Keratinocyte (primary cell): ENCODE measurements at regions not wholly inside any gene's neighbourhood (a gene's known extent, or its start where the extent isn't known, plus 50 kb on each side); places are given as distances from the start of the nearest gene placed in this dataset.

ENCODE experiments used
- DNase-seq: peaks from one replicate; pipeline ENCODE4 v3.0.0-alpha.2; 2011; ENCODE audit warnings: low read depth, missing footprints, low spot score
- FAIRE-seq: peaks from 2 replicates; lab custom pipeline; 2011; peaks lifted over from hg19 to GRCh38; lab: Jason Lieb, UNC
- H2AFZ ChIP-seq: 2 replicates; pipeline ENCODE4 v1.6.0; 2012; ENCODE audit warnings: low read length, control low read depth, inconsistent platforms; ENCODE audit not compliant: control insufficient read depth
- H3K27ac ChIP-seq: 2 replicates; pipeline ENCODE4 v1.5.1; 2011; ENCODE audit warnings: low read length; ENCODE audit not compliant: control insufficient read depth, insufficient read depth
- H3K27me3 ChIP-seq: 3 replicates; pipeline ENCODE4 v1.6.0; 2011; ENCODE audit warnings: low read length; ENCODE audit not compliant: control insufficient read depth, insufficient read depth; ENCODE audit errors: extremely low read depth
- H3K36me3 ChIP-seq, 2 experiments: 2 replicates in 1 of 2; 3 replicates in 1 of 2; pipeline ENCODE4 v1.5.1; 2011; ENCODE audit warnings: low read length in 2 of 2, mild to moderate bottlenecking in 1 of 2; ENCODE audit not compliant: control insufficient read depth in 2 of 2, insufficient read depth in 2 of 2; ENCODE audit errors: extremely low read depth in 1 of 2
- H3K4me1 ChIP-seq: 3 replicates; pipeline ENCODE4 v1.5.1; 2011; ENCODE audit warnings: low read length; ENCODE audit not compliant: control insufficient read depth, insufficient read depth; ENCODE audit errors: extremely low read depth
- H3K4me2 ChIP-seq: 3 replicates; pipeline ENCODE4 v1.6.0; 2011; ENCODE audit warnings: low read depth, low read length; ENCODE audit not compliant: control insufficient read depth, insufficient read depth; ENCODE audit errors: extremely low read depth
- H3K4me3 ChIP-seq, 3 experiments: fragments of 200-600 bp in 1 of 3; sonication (generic) in 1 of 3; 2 replicates in 2 of 3; 3 replicates in 1 of 3; pipeline ENCODE4 v1.5.1; 2011 to 2016; ENCODE audit warnings: low read length in 3 of 3, mild to moderate bottlenecking in 3 of 3, control low read depth in 2 of 3, inconsistent platforms in 1 of 3, low read depth in 1 of 3, mixed read lengths in 1 of 3, mixed run types in 1 of 3, moderate library complexity in 1 of 3; ENCODE audit not compliant: control insufficient read depth in 2 of 3, insufficient read depth in 2 of 3; ENCODE audit errors: extremely low read depth in 1 of 3
- H3K79me2 ChIP-seq: 2 replicates; pipeline ENCODE4 v1.6.0; 2012; ENCODE audit warnings: low read length; ENCODE audit not compliant: control insufficient read depth, insufficient read depth
- H3K9ac ChIP-seq: 3 replicates; pipeline ENCODE4 v1.6.0; 2011; ENCODE audit warnings: low read length; ENCODE audit not compliant: control insufficient read depth, insufficient read depth; ENCODE audit errors: extremely low read depth
- H3K9me1 ChIP-seq: 3 replicates; pipeline ENCODE4 v1.6.0; 2011; ENCODE audit warnings: low read length; ENCODE audit not compliant: control insufficient read depth, insufficient read depth; ENCODE audit errors: extremely low read depth
- H3K9me3 ChIP-seq: 2 replicates; pipeline ENCODE4 v1.5.1; 2012; ENCODE audit warnings: low read depth, low read length; ENCODE audit not compliant: control insufficient read depth
- H4K20me1 ChIP-seq: 3 replicates; pipeline ENCODE4 v1.6.0; 2011; ENCODE audit warnings: low read length; ENCODE audit not compliant: control insufficient read depth, insufficient read depth; ENCODE audit errors: extremely low read depth
- CTCF ChIP-seq, 3 experiments: IDR thresholded peaks in 1 of 3; conservative IDR thresholded peaks in 1 of 3; optimal IDR thresholded peaks in 1 of 3; 2 replicates in 2 of 3; 3 replicates in 1 of 3; pipeline versions ENCODE3 to v1.5.1; 2011; ENCODE audit warnings: low read length in 3 of 3, mild to moderate bottlenecking in 3 of 3, moderate library complexity in 2 of 3, control low read depth in 1 of 3, inconsistent platforms in 1 of 3; ENCODE audit not compliant: insufficient read depth in 2 of 3; ENCODE audit errors: extremely low read depth in 1 of 3
- EZH2 ChIP-seq: IDR thresholded peaks from one replicate; pipeline ENCODE4 v1.6.1; 2012; ENCODE audit warnings: inconsistent platforms, mild to moderate bottlenecking, low read length, moderate library complexity
- dilution Hi-C: fragments of 300-500 bp; cut with MboI; formaldehyde crosslinking; loops from one replicate; pipeline ENCODE4 v1.7.0; 2020; ENCODE audit warnings: low sequenced_read_pairs; ENCODE audit not compliant: extremely low pct_ligation_motif_present

- Histone ChIP-seq H3K4me1 (no peaks in the 10 kb centered on the region), H3K4me3 (no peak overlapping the region), H4K20me1 (no peaks in the 10 kb centered on the region), H2AFZ (no peak overlapping the region), H3K36me3 (no peaks in the 10 kb centered on the region), H3K9ac (no peak overlapping the region), H3K4me2 (no peak overlapping the region), H3K9me1 (no peaks in the 10 kb centered on the region), H3K9me3 (no peaks in the 10 kb centered on the region), H3K27me3 (no peaks in the 10 kb centered on the region), H3K79me2 (no peaks in the 10 kb centered on the region), H3K27ac (no peak overlapping the region)
- FAIRE-seq (no peak), DNase-seq (no peak)
- dilution Hi-C loops: no loop called here
- no peak for TF ChIP-seq CTCF (optimal IDR thresholded peaks at IDR 0.05 in 1 of 3, IDR thresholded peaks at IDR 0.05 in 1 of 3, conservative IDR thresholded peaks at IDR 0.05 in 1 of 3; ENCODE audit: extremely low read depth in 1 of 3, insufficient read depth in 2 of 3, low read length in 3 of 3)
- TF ChIP-seq EZH2: no peak
Observed at GRCh38 chr6:25056130-25056529, 120.4 kb upstream of the RIPOR2 start.

- no peak for FAIRE-seq
- Histone ChIP-seq H3K9me3 (no peaks in the 10 kb centered on the region), H3K27ac (no peak overlapping the region)
Observed at GRCh38 chr6:25057111-25057905, 121.5 kb upstream of the RIPOR2 start.

More at GRCh38 chr6:25057111-25057905, 121.5 kb upstream of the RIPOR2 start:
- Histone ChIP-seq H2AFZ (no peak overlapping the region), H3K79me2 (no peaks in the 10 kb centered on the region), H3K4me1 (no peaks in the 10 kb centered on the region), H4K20me1 (no peaks in the 10 kb centered on the region), H3K36me3 (no peaks in the 10 kb centered on the region), H3K9me1 (no peaks in the 10 kb centered on the region), H3K27me3 (no peaks in the 10 kb centered on the region), H3K4me2 (no peak overlapping the region), H3K4me3 (no peak overlapping the region), H3K9ac (no peak overlapping the region)
- dilution Hi-C loops: no loop called here
- TF ChIP-seq CTCF (optimal IDR thresholded peaks at IDR 0.05 in 1 of 3, IDR thresholded peaks at IDR 0.05 in 1 of 3, conservative IDR thresholded peaks at IDR 0.05 in 1 of 3; ENCODE audit: extremely low read depth in 1 of 3, insufficient read depth in 2 of 3, low read length in 3 of 3) (no peak), EZH2 (no peak)
- no peak for DNase-seq
